GM18517 (cell line): ENCODE measurements at regions not wholly inside any gene's neighbourhood (a gene's known extent, or its start where the extent isn't known, plus 50 kb on each side); places are given as distances from the start of the nearest gene placed in this dataset.

Experiments used
- ATAC-seq: cut with Tn5 transposase; IDR thresholded peaks from one replicate; pipeline ENCODE4 v1.9.1; 2021; ENCODE audit warnings: mild to moderate bottlenecking, moderate library complexity; ENCODE audit not compliant: unreplicated experiment

- ATAC-seq, result no peak
These were observed 698.4 kb upstream of the ID2 start for GRCh38 chr2:7983451-7983850.

- no peak for ATAC-seq
These were observed 697.9 kb upstream of the ID2 start for GRCh38 chr2:7983912-7984311.

GRCh38 chr2:7984693-7985353, 697.0 kb upstream of the ID2 start:
- ATAC-seq, result no peak

- no peak for ATAC-seq
These were observed 695.4 kb upstream of the ID2 start for GRCh38 chr2:7986431-7986830.

- no peak for ATAC-seq
These were observed 693.9 kb upstream of the ID2 start for GRCh38 chr2:7987992-7988391.

- no peak for ATAC-seq
These were observed 693.4 kb upstream of the ID2 start for GRCh38 chr2:7988440-7988839.

- ATAC-seq, result no peak
These were observed 692.0 kb upstream of the ID2 start for GRCh38 chr2:7989823-7990222.

- no peak for ATAC-seq
These were observed 688.9 kb upstream of the ID2 start for GRCh38 chr2:7992612-7993602.

- no peak for ATAC-seq
These were observed 687.4 kb upstream of the ID2 start for GRCh38 chr2:7994397-7994951.

- no peak for ATAC-seq
These were observed 684.6 kb upstream of the ID2 start for GRCh38 chr2:7997279-7997678.

- no peak for ATAC-seq
These were observed 682.0 kb upstream of the ID2 start for GRCh38 chr2:7999683-8000476.

GRCh38 chr2:8000870-8001269, 681.0 kb upstream of the ID2 start:
- ATAC-seq, result no peak

- no peak for ATAC-seq
These were observed 679.0 kb upstream of the ID2 start for GRCh38 chr2:8002765-8003393.

- no peak for ATAC-seq
These were observed 678.3 kb upstream of the ID2 start for GRCh38 chr2:8003462-8004075.

- no peak for ATAC-seq
These were observed 677.6 kb upstream of the ID2 start for GRCh38 chr2:8004250-8004681.

- ATAC-seq, result no peak
These were observed 675.7 kb upstream of the ID2 start for GRCh38 chr2:8006181-8006580.

GRCh38 chr2:8006626-8007025, 675.2 kb upstream of the ID2 start:
- ATAC-seq, result no peak

GRCh38 chr2:8009010-8009597, 672.8 kb upstream of the ID2 start:
- no peak for ATAC-seq

- no peak for ATAC-seq
These were observed 665.8 kb upstream of the ID2 start for GRCh38 chr2:8015848-8016600.
